Astrocyte of the spinal cord (primary cell): ENCODE measurements at regions not wholly inside any gene's neighbourhood (a gene's known extent, or its start where the extent isn't known, plus 50 kb on each side); places are given as distances from the start of the nearest gene placed in this dataset.

Experiments used
- DNase-seq: peaks from one replicate; pipeline ENCODE4 v3.0.0; 2011; ENCODE audit warnings: low read depth, low spot score
- H3K4me3 ChIP-seq: 2 replicates; pipeline ENCODE4 v1.5.1; 2011; ENCODE audit warnings: low read depth, mild to moderate bottlenecking, low read length, moderate library complexity
- in situ Hi-C: cut with HindIII; loops from 2 replicates; pipeline ENCODE4 v1.10.0; 2017; ENCODE audit warnings: low sequenced_read_pairs
- TF ChIP-seq, protein P1 (sequence below): IDR thresholded peaks from 2 replicates; pipeline ENCODE4 v1.5.1; 2012; ENCODE audit warnings: low read depth, mild to moderate bottlenecking, low read length, inconsistent platforms

DNA sequence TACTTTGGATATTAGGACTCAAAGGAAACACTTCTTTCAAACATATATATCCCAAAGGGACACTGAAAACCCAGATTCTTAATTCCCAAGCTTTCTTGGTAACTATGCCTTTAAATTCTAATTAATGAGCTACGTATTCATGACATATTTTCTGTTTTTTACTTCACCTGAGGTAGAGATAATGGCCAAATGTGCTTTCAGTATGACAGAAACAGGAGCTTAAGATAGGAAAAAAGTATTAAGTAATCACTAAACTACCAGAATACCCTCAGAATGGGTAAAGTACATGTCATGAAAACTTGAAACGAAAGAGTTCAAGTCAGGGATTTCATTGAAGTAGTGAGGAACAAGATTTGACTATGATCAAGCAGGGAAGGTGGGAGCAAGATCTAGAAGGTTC lies 478.5 kb downstream of the AGTPBP1 start:
- in situ Hi-C loops: no loop called here
- no peak for DNase-seq

DNA sequence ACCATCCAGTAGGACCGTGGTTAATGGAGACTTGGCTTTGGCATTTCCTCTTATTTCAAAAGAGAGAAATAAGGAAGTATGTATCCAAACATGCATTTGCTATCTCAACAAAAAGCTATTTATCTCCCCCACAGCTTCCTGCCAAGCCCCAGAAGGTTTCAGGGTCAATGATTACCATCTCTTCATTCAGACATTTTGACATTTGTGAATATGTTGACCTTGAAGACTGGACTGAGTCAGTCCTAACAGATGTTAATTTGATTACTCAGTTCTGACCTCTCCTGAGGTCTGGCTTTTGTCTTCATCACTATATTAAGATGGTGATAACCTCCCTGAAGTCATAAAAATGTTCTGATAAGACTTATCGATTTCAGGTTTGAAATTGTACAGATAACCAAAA lies 479.4 kb downstream of the AGTPBP1 start:
- in situ Hi-C loops: no loop called here
- no peak overlapping the region for H3K4me3 ChIP-seq
- TF ChIP-seq, protein P1, sequence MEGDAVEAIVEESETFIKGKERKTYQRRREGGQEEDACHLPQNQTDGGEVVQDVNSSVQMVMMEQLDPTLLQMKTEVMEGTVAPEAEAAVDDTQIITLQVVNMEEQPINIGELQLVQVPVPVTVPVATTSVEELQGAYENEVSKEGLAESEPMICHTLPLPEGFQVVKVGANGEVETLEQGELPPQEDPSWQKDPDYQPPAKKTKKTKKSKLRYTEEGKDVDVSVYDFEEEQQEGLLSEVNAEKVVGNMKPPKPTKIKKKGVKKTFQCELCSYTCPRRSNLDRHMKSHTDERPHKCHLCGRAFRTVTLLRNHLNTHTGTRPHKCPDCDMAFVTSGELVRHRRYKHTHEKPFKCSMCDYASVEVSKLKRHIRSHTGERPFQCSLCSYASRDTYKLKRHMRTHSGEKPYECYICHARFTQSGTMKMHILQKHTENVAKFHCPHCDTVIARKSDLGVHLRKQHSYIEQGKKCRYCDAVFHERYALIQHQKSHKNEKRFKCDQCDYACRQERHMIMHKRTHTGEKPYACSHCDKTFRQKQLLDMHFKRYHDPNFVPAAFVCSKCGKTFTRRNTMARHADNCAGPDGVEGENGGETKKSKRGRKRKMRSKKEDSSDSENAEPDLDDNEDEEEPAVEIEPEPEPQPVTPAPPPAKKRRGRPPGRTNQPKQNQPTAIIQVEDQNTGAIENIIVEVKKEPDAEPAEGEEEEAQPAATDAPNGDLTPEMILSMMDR: no peak
- peak; percentile 6 for DNase-seq

More for the DNA sequence above, 478.5 kb downstream of the AGTPBP1 start:
- H3K4me3 ChIP-seq: no peak overlapping the region
- TF ChIP-seq, protein P1: no peak

DNA sequence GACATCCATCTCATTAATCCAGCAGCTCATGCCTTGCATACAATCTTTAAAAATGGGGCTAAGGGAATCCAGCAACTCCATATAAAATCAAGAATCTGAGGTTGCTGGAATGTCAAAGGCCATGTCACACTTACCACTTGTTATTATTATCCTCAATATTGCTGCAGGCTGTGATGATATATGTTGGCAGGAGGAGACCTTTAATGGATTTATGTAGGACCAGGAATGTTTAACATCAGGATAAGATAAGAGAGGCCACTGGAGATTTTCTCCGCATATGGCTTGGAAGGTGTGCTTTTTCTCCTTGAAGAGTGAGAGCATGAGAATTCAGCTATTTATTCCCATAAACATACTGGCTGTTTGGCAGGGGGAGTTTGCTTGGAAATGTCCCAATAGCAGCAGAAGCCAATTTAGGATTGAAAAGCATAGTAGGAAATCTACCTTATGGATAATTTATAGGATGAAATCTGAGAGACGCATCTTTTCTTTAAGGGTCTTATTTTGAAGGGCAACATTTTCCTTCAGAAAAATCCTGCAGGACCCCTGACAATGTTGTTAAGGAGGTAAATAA lies 481.4 kb downstream of the AGTPBP1 start:
- in situ Hi-C loops: no loop called here
- DNase-seq: no peak
- TF ChIP-seq, protein P1: no peak

DNA sequence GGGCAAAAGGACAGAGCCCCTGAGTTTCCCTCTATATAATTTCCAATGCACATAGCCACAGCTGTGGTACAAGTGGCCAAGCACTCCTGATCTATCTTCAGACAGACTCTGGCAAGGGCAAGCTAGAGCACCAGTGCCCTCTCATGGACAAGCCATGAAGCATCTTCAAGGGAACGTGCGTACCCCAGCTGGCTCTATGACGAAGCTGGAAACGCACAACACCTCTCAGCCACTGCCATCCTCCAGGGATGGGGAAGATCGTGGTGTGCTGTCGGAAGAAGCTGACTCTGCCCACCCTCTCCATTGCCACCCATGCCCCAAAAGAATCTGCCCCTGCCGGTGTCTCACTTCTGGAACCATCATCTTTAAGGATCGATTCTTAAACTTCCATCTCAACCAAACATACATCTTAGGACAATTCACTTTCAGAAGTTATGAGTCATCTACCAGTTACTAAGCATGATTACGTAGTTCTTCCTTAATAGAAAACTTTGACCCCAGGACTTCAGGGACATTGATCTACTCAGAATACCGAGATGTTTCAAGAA lies 482.9 kb downstream of the AGTPBP1 start:
- DNase-seq: peak; percentile 78
- TF ChIP-seq, protein P1: peak; percentile 78
- in situ Hi-C loops: no loop called here
- H3K4me3 ChIP-seq: no peak overlapping the region

More for the DNA sequence above, 481.4 kb downstream of the AGTPBP1 start:
- H3K4me3 ChIP-seq: no peak overlapping the region

DNA sequence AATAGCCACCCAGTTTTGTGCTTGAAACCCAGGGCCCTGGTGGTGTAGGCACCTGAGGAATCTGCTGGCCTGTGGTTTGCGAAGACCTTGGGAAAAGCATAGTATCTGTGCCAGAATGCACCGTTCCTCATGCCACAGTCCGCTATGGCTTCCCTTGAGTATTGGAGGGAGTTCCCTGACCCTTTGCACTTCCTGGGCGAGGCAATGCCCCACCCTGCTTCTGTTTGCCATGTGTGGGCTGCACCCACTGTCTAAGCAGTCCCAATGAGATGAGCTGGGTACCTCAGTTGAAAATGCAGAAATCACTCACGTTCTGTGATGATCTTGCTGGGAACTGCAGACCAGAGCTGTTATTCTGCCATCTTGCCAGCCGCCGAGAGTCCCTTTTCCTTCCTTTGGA lies 483.5 kb downstream of the AGTPBP1 start:
- in situ Hi-C loops: no loop called here
- H3K4me3 ChIP-seq: no peak overlapping the region
- no peak for DNase-seq
- TF ChIP-seq, protein P1: no peak

DNA sequence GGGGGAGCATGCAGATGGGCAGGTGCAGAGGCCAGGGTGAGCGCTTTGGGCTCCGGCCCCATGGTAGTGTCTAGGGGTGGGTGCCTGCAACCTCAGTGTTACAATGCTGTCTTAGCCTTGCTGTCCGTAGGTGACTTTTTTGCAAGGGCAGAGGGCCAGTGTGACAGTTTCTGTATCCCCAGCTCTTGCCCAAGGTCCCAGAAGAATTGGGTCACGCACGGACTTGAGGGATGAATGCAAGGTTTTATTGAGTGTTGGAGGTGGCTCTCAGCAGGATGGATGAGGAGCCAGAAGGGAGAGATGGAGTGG lies 492.5 kb downstream of the AGTPBP1 start:
- DNase-seq: no peak
- H3K4me3 ChIP-seq: no peak overlapping the region
- in situ Hi-C loops: no loop called here
- TF ChIP-seq, protein P1: no peak
